Germinal center (tissue), 1 donor: ENCODE measurements at regions not wholly inside any gene's neighbourhood (a gene's known extent, or its start where the extent isn't known, plus 50 kb on each side); places are given as distances from the start of the nearest gene placed in this dataset.
"Not testable (repeated sequence)": the region's sequence is repeated elsewhere in the genome, so short reads cannot be mapped to it uniquely, and the experiment has no call there.

Source experiments
- DNase-seq: peaks from one replicate; pipeline ENCODE4 v3.0.0; 2012; ENCODE audit warnings: mixed read lengths, low spot score

GRCh38 chr12:108423486-108423885 lies 84.4 kb upstream of the CMKLR1 start:
- no peak for DNase-seq

- DNase-seq: not testable (repeated sequence)
These were observed 82.0 kb upstream of the CMKLR1 start for GRCh38 chr12:108421082-108421481.

GRCh38 chr12:108420421-108420820 lies 81.3 kb upstream of the CMKLR1 start:
- DNase-seq: not testable (repeated sequence)

DNA sequence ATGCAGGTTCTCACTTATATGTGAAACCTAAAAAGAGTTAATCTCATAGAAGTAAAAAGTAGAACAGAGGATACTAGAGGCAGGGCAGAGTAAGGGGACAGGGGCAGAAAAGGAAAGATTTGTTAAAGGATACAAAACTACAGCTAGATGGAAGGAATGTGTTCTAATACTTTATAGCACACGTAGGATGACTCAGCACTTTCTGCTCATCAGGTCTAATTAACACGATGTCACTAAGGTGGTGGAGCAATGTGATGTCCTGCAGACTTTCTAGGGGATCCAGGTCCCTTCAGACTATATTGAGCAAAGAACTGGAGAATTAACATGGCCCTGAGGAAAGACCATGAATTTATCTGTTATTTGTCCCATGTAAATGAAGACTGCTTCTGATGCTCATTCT lies 80.8 kb upstream of the CMKLR1 start:
- no peak for DNase-seq

GRCh38 chr12:108418164-108418890 lies 79.2 kb upstream of the CMKLR1 start:
- no peak for DNase-seq

DNA sequence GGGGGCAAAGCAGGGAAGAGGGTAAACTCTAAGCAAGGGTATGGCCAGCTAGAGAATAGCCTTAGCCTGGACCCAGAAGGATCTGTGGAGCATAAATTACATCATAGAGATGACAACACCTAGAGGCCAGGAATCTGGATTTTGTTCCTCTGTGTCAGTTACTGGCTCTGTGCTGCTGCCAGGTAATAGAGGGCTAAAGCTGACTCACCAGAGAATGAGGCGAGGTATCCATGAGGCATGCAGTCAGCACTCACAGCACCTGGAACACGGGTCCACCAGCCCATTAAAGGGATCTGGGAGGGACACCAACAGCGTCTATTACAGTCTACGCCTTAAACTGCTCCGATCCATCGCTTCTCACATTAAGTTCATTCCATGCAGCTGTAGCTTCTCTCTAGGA lies 74.9 kb upstream of the CMKLR1 start:
- DNase-seq: no peak

- no peak for DNase-seq
These were observed 71.6 kb upstream of the CMKLR1 start for GRCh38 chr12:108410689-108411088.

GRCh38 chr12:108409481-108409880 lies 70.4 kb upstream of the CMKLR1 start:
- DNase-seq: no peak

GRCh38 chr12:108403952-108404351 lies 64.8 kb upstream of the CMKLR1 start:
- DNase-seq: no peak

GRCh38 chr12:108401964-108402363 lies 62.9 kb upstream of the CMKLR1 start:
- DNase-seq: no peak

GRCh38 chr12:108400900-108401480 lies 61.9 kb upstream of the CMKLR1 start:
- DNase-seq: no peak

DNA sequence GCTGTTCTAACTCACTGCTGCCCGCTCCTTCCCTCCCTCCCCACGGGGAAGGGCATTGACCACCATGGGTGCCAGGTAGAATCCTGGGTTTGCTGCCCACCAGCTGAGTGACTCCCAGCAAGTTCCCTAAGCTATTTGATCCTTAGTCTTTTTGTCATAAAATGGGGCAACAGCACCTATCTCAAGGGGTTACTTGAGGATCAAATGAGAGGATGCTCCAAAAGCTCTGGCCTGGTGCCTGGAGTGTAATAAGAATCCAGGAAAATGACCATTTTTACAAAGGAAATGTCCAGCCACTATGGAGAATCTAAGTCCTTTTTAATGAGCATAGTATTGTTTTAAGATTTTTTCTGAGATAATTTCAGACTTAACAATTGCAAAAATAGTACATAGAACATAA lies 61.4 kb upstream of the CMKLR1 start:
- DNase-seq: no peak

DNA sequence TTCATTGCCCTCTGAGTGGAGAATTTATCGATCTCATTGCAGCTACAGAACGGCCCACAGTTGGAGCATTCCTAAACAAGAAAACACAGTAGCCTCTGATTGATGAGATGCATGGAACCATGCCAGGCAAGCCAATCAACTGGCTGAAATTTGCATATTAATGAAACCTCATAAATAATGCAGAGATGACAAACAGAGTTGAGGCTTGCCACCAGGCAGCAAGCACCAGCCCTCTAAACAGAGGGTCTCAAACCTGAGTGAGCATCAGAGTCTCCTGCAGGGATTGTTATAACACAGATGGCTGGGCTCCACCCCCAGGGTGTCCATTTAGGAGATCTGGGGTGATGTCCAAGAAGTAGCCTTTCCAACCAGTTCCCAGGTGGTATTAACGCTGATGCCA lies 60.9 kb upstream of the CMKLR1 start:
- DNase-seq: no peak

GRCh38 chr12:108399514-108399913 lies 60.4 kb upstream of the CMKLR1 start:
- no peak for DNase-seq

DNA sequence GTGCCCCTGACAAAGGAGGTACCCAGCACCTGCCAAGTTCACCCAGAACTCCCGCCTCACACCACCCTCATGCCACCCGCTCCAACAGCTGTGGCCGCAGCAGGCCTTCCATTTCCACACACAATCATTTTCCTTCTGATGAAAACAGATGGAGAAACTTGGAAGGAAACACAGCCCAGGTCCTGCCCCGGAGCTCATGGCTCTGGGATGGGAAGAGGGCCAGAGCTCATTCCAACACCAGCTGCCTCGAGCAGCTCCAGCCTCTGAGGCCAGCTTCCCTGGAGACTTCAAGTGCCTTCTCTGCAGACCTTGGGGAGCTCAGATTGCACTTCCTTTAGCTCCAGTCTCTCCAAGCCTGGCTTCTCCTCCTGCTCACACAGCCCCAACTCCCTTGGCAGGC lies 55.1 kb upstream of the CMKLR1 start:
- no peak for DNase-seq

DNA sequence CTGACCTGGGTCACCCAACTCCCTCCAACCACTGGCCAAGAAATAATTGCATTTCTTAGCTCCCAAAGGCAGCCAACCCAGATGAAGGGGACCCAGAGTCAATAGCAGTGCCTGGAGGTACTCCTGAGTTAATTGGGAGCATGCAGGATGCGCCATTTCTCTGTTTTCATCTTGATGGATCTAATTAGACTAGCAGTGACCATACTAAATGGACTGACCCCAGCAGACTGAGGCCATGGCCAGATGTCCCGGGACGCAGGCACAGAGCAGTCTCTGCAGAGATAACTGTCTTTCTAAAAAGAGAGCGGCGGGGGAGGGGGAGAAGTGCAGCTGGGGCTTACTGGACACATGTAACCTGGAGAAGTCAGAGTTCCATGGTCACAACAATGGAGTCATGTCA lies 53.2 kb upstream of the CMKLR1 start:
- DNase-seq: no peak

DNA sequence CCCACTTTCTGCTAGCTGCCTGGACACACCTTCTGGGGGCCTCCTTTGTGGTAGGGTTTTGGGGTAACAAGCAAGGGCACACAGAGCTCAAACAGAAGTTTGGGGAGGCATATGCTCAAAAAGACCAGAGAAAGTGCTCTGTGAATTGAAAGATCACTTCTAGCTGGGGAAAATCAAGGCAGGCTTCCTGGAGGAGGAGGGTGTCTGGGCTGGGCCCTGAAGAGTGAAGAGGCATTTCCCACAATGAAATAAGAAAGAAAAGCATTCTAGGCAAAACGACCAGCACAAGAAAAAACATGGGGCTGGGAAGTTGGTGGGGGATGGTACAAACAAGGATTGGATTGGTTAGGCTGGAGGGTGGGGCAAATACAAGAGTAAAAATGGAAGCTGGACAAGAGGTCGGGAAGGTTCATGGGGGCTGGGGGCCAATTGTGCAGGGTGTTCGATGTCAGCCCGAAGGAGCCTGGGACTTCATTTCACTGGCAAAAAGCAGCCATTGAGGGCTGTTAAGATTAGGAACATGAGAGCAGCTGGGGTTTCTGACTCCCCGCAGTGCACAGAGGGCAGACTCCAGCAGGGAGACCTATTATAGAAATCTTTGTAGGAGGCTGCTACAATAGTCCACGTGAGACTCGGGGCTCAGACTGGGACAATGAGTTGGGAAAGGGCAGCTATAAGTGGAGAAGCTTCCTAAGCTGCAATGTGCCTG lies 51.5 kb upstream of the CMKLR1 start:
- DNase-seq: no peak

GRCh38 chr12:108389544-108389943 lies 50.4 kb upstream of the CMKLR1 start:
- no peak for DNase-seq
